ENCODE measurements at regions not wholly inside any gene's neighbourhood (a gene's known extent, or its start where the extent isn't known, plus 50 kb on each side); places are given as distances from the start of the nearest gene placed in this dataset.
"Not testable (repeated sequence)": the region's sequence is repeated elsewhere in the genome, so short reads cannot be mapped to it uniquely, and the experiment has no call there.

DNA sequence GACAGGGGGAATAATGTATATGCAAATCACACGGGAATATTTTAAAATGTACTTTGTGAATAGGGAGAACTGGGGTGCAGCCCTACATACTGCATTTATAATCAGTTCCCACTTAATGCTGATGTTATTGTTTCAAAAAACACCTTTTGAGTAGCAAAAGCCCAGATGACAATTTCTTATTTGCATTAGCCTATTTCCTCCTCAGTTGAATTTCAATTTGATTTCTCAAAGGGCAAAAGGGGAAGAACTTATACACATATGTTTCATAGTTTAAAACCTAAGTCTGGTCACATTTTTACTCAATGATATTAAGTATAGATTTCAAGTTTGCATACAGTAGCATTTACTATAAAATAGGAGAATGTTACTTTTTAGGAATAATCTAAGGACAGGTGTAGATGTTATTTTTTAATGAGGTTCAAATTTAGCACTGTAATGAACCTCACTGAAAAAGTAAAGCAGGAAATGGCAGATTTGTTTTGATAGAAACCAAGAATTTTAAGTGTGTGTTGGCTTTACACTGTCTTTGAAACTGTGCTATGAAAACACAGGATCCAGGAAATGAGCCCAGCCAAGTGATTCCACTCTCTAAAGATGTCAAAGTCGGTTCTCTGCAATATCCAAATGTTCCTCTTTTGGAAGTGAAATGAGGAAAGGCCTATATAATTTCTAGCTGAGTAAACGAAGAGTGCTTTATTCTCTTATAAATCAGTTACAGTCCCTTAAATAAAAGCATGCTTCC is 367.4 kb downstream of the BTG1 start:
- DNase-seq, result no peak

DNA sequence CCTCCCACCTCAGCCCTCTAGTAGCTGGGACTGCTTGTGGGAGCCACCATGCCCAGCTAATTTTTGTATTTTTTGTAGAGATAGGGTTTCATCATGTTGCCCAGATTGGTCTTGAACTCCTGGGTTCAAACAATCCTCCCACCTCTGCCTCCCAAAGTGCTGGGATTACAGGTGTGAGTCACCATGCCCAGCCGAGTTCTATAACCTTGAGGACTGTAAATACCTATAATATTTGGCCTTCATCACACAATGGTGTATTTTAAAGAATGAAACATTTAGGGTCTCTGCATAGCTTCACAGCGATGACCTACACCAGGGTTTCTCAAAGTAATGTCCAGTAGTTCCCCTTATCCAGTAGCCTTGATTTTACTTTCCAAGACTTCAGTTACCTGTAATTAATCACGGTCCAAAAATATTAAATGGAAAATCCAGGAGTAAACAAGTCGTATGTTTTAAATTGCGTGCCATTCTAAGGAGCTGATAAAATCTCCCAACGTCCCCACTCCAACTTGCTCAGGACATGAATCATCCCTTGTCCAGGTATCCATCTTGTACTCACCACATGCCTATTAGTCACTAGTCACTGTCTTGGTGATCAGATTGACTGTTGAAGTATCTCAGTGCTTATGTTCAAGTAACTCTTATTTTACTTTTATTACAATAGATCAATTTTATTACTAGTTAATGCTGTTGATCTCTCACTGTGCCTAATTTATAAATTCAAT is 368.2 kb downstream of the BTG1 start:
- peak; percentile 85 for DNase-seq

DNA sequence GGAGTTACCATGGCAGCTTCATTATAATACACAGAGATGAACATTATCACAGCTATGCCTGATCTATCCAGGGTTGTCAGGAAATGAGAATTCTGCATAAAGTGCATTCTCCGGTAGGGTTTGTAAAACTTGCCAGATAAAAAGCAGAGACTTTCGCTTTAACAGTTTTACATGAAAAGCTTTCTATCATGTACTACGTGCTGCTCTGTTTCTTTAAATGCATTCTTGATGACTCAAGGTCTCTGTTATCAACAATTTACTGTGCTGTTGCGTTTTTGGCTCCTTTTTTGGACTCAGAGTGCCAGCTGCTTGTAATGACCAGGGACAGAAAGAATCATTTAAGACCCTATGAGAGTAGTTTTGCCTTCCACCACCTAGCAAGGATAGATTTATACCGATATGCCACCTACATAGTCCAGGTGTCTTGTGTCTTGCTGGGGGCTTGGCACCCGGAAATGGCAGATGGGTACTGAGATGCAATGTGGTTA is 371.2 kb downstream of the BTG1 start:
- DNase-seq, result peak; percentile 69

DNA sequence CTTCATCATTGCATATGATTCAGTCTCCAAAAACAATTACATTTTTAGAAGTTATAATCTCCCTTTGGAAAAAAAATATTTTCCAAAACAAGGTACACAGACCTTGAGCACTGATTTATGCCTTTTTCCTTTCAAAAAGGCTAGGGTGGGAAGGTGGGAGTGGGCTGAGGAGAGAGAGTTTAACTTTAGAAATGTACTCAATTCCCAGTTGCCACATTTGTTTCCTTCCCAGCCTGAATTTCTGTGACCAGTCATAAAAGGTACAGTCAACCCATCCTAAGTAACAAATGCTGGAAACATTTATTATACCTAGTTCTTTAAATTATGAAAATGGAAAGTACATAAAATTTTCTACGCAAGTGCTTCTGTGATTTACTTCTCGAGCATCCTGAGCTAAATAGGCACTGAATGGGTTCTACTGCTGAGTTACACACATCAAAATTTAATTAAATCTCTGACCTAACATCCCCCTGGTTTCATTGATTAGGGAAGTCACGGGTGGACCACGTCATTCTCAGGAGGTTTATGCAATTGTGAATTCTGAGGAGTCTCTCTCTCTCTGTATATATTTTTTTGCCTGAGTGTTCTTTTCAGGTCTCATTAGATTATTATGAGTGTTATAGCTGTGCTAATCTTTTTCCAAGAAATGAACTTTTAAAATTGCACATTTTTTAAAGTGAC is 371.8 kb downstream of the BTG1 start:
- no peak for DNase-seq

DNA sequence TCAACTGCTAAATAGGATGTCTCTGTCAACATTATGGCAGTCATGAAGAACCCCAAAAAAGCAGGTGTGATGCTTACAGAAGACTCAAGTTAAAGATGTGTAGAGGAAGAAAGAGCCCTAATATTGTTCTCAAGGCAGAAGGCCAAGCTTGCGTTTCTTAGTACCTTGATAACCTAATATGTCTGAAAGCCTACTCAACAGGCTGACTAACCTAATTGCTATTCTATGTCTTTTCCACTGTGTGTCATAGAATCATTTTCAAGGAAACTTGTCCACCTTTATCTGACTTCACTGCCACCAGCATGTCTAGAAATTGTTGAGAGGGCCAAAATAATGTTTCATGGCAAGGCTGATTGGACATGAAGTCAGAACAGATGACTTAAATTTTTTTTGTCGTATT is 373.2 kb downstream of the BTG1 start:
- DNase-seq, result no peak

DNA sequence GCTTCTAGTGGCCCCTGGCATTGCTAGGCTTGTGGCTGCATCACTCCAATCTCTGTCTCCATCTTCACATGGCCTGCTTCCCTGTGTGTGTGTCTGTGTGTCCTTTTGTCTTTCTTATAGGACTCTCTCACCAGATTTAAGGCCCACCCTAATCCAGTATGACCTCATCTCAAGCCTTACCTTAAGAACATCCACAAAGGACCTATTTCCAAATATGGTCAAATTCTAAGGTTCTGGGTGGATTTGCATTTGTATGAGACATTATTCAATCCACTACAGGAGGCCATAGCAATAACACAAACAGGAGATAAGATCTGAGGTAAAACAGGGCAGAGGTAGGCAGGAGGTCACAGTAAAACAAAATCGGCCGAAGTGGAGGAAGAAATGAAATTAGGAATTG is 375.9 kb downstream of the BTG1 start:
- DNase-seq, result no peak

DNA sequence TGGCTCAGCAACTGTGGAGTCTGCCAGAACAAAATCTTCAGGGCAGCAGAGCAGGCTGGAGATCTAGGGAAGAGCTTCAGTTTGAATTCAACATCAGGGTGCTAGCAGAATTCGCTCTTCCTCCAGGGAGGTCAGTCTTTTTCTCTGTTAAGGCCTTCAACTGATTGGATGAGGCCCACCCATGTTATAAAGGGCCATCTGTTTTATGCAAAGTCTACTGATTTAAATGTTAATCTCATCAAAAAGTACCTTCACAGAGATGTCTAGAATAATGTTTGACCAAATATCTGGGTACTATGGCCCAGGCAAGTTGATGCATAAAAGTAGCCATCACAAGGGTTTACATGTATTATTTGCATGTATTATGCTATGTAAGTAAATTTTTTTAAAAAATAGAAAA is 378.4 kb downstream of the BTG1 start:
- DNase-seq, result no peak

DNA sequence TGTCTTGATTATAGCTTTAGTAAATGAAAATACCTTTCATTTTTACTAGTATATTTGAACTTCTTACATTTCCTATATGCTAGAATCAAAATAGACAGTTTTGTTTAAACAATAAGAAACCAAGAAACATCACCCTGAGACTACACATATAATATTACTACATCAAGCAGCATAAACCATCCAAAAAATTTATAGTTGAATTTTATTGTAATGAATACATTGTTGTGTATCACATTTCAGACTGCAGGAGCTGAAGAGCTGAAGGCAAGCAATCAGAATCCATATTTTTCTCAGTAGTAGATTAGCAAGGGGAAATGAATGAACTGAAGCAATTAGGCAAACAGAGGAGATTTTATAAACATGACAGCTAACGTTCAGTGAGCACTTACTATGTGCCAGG is 379.2 kb downstream of the BTG1 start:
- no peak for DNase-seq

DNA sequence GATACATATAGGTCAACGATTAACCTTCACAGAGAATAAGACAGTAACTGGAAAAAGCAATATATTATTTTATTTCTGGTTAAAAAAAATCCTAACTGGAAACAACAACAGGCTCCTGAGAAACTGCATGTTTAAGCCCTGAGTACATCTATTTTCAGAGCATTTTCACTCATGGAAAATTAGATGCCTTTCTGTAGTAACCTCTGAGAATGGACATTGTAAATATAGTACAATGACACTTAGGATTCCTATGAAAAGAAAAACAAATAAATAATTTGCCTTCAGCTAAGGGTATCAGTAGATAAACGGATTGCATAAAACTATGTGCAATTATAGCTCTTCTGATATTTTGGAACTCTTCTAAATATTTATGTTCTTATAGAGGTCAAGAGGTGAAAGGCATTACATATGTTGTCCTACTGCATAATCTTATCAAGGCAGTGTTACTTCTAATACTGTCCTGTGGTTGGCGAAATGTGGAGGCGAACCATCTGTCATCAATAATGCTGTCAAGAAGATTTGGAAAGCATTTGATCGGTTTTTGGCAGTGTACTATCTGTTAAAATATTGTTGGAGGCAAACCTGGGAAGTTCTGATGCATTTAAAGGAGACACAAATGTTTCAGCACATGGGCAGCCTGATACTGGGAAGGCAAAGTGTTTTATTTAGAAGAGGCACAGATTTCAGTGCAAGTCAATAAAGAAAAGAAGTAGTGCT is 381.8 kb downstream of the BTG1 start:
- DNase-seq, result no peak

DNA sequence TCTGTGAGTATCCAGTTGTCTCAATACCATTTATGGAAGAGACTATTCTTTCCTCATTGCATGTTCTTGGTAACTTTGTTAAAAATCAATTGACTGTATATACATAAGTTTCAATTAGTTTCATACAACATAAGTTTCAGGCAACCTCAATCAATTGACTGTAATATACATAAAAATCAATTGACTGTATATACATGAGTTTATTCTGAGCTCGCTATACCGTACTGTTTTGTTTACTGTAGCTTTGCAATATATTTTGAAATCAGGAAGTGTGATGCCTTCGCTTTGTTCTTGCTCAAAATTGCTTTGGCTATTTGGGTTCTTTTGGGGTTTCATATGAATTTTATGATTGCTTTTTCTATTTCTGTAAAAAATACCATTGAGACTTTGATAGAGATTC is 392.0 kb downstream of the BTG1 start:
- no peak for DNase-seq

DNA sequence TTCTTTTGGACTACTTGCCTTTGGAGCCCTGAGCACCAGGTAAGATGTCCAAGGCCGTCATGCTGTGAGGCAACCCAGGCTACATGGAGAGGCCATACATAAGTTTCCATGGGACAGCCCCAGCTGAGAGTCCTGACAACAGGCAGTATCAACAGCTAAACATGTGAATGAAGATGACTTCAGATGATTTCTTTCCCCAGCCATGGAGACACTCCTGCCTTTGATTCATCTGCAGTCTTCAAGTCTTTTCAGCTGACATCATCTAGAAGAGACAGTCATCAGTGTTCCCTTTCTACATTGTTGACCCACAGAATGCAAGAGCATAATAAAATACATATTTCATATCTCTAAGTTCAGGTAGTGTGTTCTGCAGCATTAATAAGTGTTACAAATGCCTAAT is 398.7 kb downstream of the BTG1 start:
- DNase-seq, result no peak

DNA sequence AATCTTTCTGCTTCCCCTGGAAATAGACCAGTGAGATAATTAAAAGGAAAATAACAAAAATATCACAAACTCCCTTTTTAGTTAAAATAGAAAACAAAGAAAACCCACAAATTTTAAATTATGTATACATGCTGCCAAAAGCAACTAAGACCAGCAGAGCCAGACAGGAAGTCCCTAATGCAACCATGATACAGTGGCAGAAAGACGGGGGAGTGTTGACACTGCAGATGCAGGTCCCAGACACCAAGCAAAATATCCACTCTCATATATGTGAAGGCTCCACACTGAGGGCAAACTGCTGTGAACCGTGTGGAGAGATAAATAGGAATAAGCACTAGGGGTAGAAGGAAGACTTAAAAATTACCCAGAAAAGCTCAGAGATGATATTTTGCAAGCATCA is 401.0 kb downstream of the BTG1 start:
- DNase-seq, result no peak

DNA sequence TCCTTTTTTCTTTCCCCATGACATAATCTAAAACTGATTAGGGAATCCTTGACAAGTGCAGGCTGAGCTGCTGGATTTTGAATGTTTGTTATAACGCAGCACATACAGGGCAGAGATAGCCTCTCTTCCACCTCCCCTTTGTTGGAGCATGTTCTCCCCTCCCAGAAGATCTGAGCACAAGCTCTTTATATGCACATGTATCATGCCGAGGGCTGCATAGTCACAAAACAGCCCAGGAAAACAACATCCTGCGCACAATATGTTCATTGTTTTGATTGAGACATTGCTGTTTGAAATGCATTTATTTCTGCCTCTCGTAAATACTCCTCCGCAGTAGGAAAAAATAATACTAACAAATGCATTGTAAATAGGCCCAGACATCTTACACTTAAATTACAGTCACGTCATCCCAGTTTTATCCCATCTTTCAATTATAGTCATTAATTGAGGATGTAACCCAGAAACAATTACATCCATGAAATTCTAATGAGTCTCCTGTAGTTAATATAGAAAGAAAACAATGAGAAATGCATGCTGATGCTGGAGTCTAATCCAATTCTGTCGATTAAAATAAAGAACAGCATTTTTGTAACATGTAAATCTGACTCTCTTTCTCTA is 401.8 kb downstream of the BTG1 start:
- DNase-seq, result no peak

DNA sequence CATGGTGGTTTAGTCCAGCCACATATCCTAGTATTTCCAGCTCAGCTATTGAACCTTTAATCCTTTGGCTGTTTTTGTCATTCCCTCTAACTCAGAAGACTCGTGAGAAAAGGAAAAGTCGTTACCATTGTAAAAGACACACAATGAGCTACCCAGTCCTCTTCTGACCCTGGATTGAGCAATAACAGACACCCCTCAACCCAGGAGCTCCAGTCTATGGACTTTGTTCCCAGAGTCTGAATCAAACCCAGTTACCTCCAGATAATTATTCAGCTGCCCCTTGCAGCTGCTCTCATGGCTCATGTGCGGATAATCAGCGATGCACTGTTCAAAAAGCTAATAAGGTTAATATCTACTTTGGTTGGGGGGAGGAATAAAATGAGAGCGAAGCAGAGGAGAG is 402.4 kb downstream of the BTG1 start:
- DNase-seq, result no peak

DNA sequence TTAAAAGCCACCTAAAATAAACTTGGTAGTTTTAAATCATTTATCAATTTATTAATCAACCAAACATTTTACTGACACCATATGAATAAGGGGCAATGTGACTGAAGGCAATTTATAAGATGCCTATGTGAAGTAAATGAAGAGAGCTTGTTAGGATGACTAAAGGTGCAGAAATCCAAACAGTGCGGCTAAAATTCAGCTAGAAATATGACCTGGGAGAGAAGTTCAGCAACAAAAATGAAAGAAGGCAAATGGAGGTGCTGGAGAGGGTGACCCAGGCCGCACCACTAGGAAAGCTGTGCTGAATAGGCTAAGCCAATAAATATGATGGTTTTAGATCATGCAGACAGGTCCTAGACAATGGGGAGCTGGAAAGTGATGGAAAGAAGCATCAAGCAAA is 403.7 kb downstream of the BTG1 start:
- DNase-seq, result no peak

DNA sequence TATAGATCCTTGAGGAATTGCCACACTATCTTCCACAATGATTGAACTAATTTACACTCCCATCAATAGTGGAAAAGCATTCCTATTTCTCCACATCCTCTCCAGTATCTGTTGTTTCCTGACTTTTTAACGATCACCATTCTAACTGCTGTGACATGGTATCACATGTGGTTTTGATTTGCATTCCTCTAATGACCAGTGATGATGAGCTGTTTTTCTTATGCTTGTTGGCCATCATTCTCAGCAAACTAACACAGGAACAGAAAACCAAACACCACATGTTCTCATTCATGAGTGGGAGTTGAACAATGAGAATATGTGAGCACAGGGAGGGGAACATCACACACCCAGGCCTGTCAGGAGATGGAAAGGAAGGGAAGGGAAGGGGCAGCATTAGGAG is 411.8 kb downstream of the BTG1 start:
- not testable (repeated sequence) for DNase-seq

DNA sequence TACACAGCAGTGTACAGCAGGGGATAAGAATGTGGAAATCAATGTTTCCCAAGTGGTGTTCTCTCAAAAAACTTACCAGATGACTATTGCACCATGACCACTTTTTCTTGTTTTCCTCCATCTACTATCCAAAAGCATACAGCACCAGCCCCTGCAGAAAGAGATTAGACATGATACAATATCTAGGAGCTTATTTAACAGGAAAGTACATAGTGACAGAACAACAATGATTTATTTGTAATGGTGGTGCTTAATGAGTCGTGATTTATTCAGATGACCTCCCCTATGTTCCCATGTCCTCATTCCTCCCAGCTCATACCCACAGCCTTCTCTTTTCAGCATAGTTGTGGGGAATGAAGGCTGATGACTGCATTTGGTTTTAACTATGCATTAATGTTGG is 413.6 kb downstream of the BTG1 start:
- no peak for DNase-seq

DNA sequence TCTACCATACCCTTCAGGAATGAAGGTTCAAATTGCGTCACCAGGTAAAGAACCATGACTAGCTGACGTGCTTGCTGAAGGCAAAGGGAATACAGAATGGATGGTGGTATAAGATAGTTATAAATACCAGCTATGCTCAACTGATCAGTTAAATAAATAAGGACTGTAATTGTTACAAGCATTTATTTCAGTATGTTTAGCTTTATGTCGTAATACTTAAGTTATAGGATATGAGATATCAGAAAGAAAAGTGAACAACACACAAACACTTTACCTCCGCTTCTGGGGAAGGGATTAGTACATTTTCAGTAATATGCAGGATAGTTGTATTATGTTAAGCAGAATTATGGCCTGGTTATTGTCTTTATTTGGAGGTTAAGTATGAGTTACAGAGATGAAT is 416.1 kb downstream of the BTG1 start:
- no peak for DNase-seq

DNA sequence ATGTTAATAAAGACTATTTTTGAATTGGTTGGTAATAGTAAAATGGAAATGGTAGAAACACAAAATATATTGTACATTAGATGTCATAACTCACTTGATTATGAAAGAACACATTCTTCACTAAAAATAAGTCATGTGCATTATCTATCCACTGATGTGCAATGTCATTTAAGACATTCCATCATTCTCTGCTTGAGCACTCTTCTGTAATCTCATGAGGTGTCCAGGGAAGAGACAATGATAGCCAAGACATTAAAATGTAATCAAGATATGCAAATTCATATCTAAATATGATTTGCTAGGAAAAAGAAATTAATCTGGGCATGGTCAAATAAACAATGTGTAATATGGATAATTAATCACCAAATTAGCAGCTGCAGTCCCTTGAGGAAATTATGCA is 422.5 kb downstream of the BTG1 start:
- DNase-seq, result no peak

DNA sequence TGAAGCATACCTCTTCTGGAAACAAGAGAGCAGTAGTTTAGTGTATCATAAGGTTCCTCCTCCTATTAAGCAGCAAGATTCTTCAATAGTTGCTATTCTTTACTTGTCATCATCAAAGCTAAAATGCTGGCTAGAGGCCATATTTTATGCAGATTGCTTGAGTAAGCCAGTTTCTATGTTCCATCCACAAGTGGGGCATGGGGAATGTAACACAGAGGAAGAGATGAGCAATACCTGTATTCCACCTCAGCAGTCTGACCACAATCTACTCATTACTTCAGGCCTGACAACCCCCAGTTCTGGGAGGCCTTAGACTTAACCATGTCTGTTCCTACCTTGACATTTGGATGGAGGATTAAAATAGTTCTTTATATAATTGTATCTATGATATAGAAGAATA is 423.6 kb downstream of the BTG1 start:
- no peak for DNase-seq

DNA sequence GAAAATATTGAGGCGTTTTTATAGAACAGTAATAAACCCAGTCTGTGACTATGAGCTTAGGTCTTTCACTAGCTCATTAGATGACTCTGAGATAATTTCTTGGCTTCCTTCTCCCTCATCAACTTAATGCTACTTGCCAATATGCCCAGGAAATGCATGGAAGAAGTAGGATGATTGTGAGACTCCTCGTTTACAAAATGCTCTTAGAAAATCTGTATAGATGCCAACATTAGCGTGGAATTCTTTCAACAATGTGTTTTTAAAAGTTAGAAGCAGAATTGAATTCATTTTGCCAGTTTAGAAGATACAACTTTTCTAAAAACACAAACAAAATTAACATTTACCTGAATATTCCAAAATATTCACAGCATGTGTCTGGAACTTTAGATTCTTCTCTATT is 424.6 kb downstream of the BTG1 start:
- no peak for DNase-seq

DNA sequence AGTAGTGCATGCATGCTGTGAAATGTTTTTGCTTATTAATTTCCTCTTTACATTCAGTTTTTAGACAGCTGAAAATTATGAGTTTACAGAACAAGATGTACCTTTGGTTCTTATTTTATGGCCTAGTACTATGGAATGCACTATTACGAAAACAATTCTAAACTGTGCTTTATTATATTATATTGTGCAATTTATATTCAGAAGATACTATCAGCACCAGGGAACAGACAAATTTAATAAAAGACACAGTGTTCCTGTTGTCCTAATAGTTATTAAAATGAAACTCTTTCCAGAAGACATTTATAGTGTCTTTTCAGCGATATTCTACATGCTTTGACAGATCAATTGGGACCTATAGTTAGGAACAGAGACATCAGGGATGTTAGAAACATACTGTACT is 427.3 kb downstream of the BTG1 start:
- no peak for DNase-seq

DNA sequence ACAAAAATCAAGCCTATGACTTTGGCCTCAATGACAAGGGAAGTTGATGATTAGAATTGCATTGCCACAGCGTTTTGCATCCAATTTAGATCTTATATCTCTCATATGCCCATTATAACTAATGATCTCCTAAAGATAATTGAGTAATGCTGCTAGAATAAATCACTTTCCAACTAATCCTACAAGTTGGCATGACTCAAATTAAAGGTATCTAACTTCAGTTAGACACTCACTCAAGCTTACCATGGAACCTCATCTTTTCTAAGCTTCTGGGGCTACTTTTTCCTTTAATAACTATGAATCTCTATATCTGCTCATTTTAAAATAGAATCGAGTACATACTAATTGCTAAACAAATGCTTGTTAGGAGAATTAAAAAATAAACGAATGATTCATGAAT is 427.8 kb downstream of the BTG1 start:
- DNase-seq, result no peak
